HCT116 (cell line): ENCODE measurements at regions not wholly inside any gene's neighbourhood (a gene's known extent, or its start where the extent isn't known, plus 50 kb on each side); places are given as distances from the start of the nearest gene placed in this dataset.
A peak's percentile ranks its signal among the peaks of the same experiment; 100 is the strongest.

ENCODE experiments used
- ATAC-seq: fragments of 200-7000 bp; cut with Tn5 transposase; 2 replicates; pipeline ENCODE4 v1.9.1; 2020; ENCODE audit warnings: mild to moderate bottlenecking, moderate library complexity
- BruUV-seq: library from RNA; stranded (reverse); fragments of 400-500 nt; replicated peaks from 2 replicates; lab custom pipeline; 2021; lab: Mats Ljungman, UMichigan
- CTCF ChIA-PET: fragments of 300-600 bp; sonication (Branson Sonifier 250); formaldehyde crosslinking; loops from one replicate; lab custom pipeline; 2021; ENCODE audit warnings: antibody characterized with exemption; lab: Charles Lee
- POLR2A ChIA-PET: fragments of 300-600, 350-600 bp; sonication (Branson Sonifier 250); formaldehyde crosslinking; loops from one replicate; lab custom pipeline; 2021; ENCODE audit warnings: antibody characterized with exemption; lab: Charles Lee
- RAD21 ChIA-PET, 2 experiments: fragments of 300-600 bp; sonication (Branson Sonifier 250); formaldehyde crosslinking; loops; one replicate each; lab custom pipeline; 2023; ENCODE audit warnings: low total read pairs in 2 of 2; ENCODE audit not compliant: uncharacterized antibody in 2 of 2, unreplicated experiment in 2 of 2, low non-redundant PET in 1 of 2; lab: Charles Lee
- DNase-seq: peaks from one replicate; pipeline ENCODE4 v3.0.0-alpha.2; 2010; ENCODE audit warnings: low read depth, low spot score
- H2AFZ ChIP-seq: fragments of 200-600 bp; shearing (Covaris generic), sonication (generic); 2 replicates; pipeline ENCODE4 v1.6.1; 2017; ENCODE audit warnings: low read depth, mixed run types, mixed read lengths, antibody characterized with exemption, low read length; ENCODE audit not compliant: poor library complexity, severe bottlenecking
- H3K27ac ChIP-seq: 2 replicates; pipeline ENCODE4 v1.5.1; 2012; ENCODE audit warnings: low read depth, low read length
- H3K27me3 ChIP-seq: fragments of 200-600 bp; sonication (generic); 2 replicates; pipeline ENCODE4 v1.6.1; 2016; ENCODE audit warnings: mixed run types, low read length, mixed read lengths; ENCODE audit not compliant: insufficient read depth
- H3K36me3 ChIP-seq, 2 experiments: fragments of 200-500 bp in 1 of 2; fragments of 200-600 bp in 1 of 2; sonication (Bioruptor generic) in 1 of 2; sonication (generic) in 1 of 2; 2 replicates each; pipeline versions ENCODE4 v1.5.1 to v1.6.1; 2014 to 2016; ENCODE audit warnings: low read length in 2 of 2, inconsistent platforms in 1 of 2, mixed read lengths in 1 of 2, mixed run types in 1 of 2; ENCODE audit not compliant: insufficient read depth in 2 of 2, control insufficient read depth in 1 of 2
- H3K4me1 ChIP-seq, 2 experiments: fragments of 200-600 bp in 1 of 2; sonication (generic) in 1 of 2; 2 replicates each; pipeline versions ENCODE4 v1.5.1 to v1.6.1; 2012 to 2017; ENCODE audit warnings: low read length in 2 of 2, inconsistent platforms in 1 of 2, mild to moderate bottlenecking in 1 of 2, mixed read lengths in 1 of 2, mixed run types in 1 of 2, moderate library complexity in 1 of 2; ENCODE audit not compliant: insufficient read depth in 2 of 2, control insufficient read depth in 1 of 2
- H3K4me2 ChIP-seq: fragments of 200-600 bp; sonication (generic); 2 replicates; pipeline ENCODE4 v1.6.1; 2017; ENCODE audit warnings: mixed run types, low read length, mixed read lengths
- H3K4me3 ChIP-seq, 2 experiments: fragments of 200-600 bp in 1 of 2; sonication (generic) in 1 of 2; replicated peaks in 1 of 2; 2 replicates each; pipeline ENCODE4 v1.5.1; 2011 to 2016; ENCODE audit warnings: low read length in 2 of 2, control low read depth in 1 of 2, low read depth in 1 of 2, mild to moderate bottlenecking in 1 of 2, mixed read lengths in 1 of 2, mixed run types in 1 of 2
- H3K79me2 ChIP-seq: fragments of 200-600 bp; sonication (generic); 2 replicates; pipeline ENCODE4 v1.6.1; 2017; ENCODE audit warnings: mild to moderate bottlenecking, mixed run types, low read length, moderate library complexity, mixed read lengths; ENCODE audit not compliant: insufficient read depth
- H3K9ac ChIP-seq: fragments of 200-600 bp; sonication (generic); 2 replicates; pipeline ENCODE4 v1.6.1; 2016; ENCODE audit warnings: low read length, mixed read lengths
- H3K9me2 ChIP-seq: fragments of 200-600 bp; sonication (generic), shearing (Covaris generic); 2 replicates; pipeline ENCODE4 v1.6.1; 2017; ENCODE audit warnings: mixed run types, mild to moderate bottlenecking, moderate library complexity; ENCODE audit not compliant: insufficient read depth
- H3K9me3 ChIP-seq, 2 experiments: fragments of 200-500 bp in 1 of 2; fragments of 200-600 bp in 1 of 2; sonication (Bioruptor generic) in 1 of 2; sonication (generic) in 1 of 2; 2 replicates each; pipeline ENCODE4 v1.6.1; 2014 to 2017; ENCODE audit warnings: low read length in 2 of 2, mixed read lengths in 2 of 2, inconsistent platforms in 1 of 2, low read depth in 1 of 2, mild to moderate bottlenecking in 1 of 2, mixed run types in 1 of 2, moderate library complexity in 1 of 2; ENCODE audit not compliant: control insufficient read depth in 1 of 2, insufficient read depth in 1 of 2
- H4K20me1 ChIP-seq: fragments of 200-600 bp; sonication (generic), shearing (Covaris generic); 2 replicates; pipeline ENCODE4 v1.6.1; 2017; ENCODE audit warnings: mixed run types, mild to moderate bottlenecking, moderate library complexity; ENCODE audit not compliant: insufficient read depth
- CTCF ChIP-seq, 3 experiments: fragments of 200-600 bp in 1 of 3; sonication (generic) in 1 of 3; IDR thresholded peaks in 2 of 3; conservative IDR thresholded peaks in 1 of 3; 2 replicates each; pipeline ENCODE4 v1.5.1; 2012 to 2017; ENCODE audit warnings: low read depth in 2 of 3, low read length in 2 of 3, antibody characterized with exemption in 1 of 3, borderline replicate concordance in 1 of 3, control low read depth in 1 of 3, mild to moderate bottlenecking in 1 of 3, mixed read lengths in 1 of 3, mixed run types in 1 of 3, moderate library complexity in 1 of 3; ENCODE audit not compliant: insufficient read depth in 1 of 3
- EGR1 ChIP-seq: IDR thresholded peaks from 2 replicates; pipeline ENCODE4 v1.6.1; 2012; ENCODE audit warnings: low read depth
- ELF1 ChIP-seq: IDR thresholded peaks from 2 replicates; pipeline ENCODE4 v1.6.1; 2012; ENCODE audit warnings: low read depth, borderline replicate concordance
- EZH2 ChIP-seq: fragments of 200-600 bp; sonication (generic); IDR thresholded peaks from 2 replicates; pipeline ENCODE4 v1.6.1; 2017; ENCODE audit warnings: antibody characterized with exemption, mixed run types
- EZH2phosphoT487 ChIP-seq: fragments of 200-600 bp; IDR thresholded peaks from 2 replicates; pipeline ENCODE4 v1.6.1; 2018; ENCODE audit warnings: antibody characterized with exemption, borderline replicate concordance
- JUND ChIP-seq: IDR thresholded peaks from 2 replicates; pipeline ENCODE4 v1.6.1; 2012
- MAX ChIP-seq: IDR thresholded peaks from 2 replicates; pipeline ENCODE4 v1.6.1; 2012
- POLR2A ChIP-seq: IDR thresholded peaks from 2 replicates; pipeline ENCODE4 v1.7.0; 2011; ENCODE audit warnings: borderline replicate concordance; ENCODE audit not compliant: insufficient read depth, insufficient read length; ENCODE audit errors: extremely low read depth
- POLR2AphosphoS5 ChIP-seq: IDR thresholded peaks from 2 replicates; pipeline ENCODE4 v1.6.1; 2011; ENCODE audit warnings: mild to moderate bottlenecking, low read depth, low read length, moderate library complexity
- RAD21 ChIP-seq: IDR thresholded peaks from 2 replicates; pipeline ENCODE4 v1.6.1; 2012; ENCODE audit warnings: low read depth, mild to moderate bottlenecking
- REST ChIP-seq: IDR thresholded peaks from 2 replicates; pipeline ENCODE4 v1.6.1; 2012; ENCODE audit warnings: low read depth
- SIN3A ChIP-seq: IDR thresholded peaks from 2 replicates; pipeline ENCODE4 v1.6.1; 2012; ENCODE audit warnings: low read depth
- SP1 ChIP-seq: IDR thresholded peaks from 2 replicates; pipeline ENCODE4 v1.6.1; 2012; ENCODE audit warnings: low read depth
- TCF7L2 ChIP-seq: IDR thresholded peaks from 2 replicates; pipeline ENCODE4 v1.7.0; 2011; ENCODE audit warnings: borderline replicate concordance, inconsistent platforms; ENCODE audit not compliant: insufficient read depth, insufficient read length; ENCODE audit errors: extremely low read depth
- ZNF274 ChIP-seq: fragments of 200-500 bp; sonication (Bioruptor generic); IDR thresholded peaks from 2 replicates; pipeline ENCODE4 v1.6.1; 2014; ENCODE audit warnings: mild to moderate bottlenecking, low read depth, low read length, inconsistent platforms
- intact Hi-C: fragments of 100-400 bp; cut with micrococcal nuclease; formaldehyde crosslinking; loops from 2 replicates; pipeline ENCODE4 v1.10.0; 2022

GRCh38 chr5:115429345-115429940, 115.1 kb downstream of the FEM1C start:
- no TSS peak for BruUV-seq
- intact Hi-C loops, result no loop called here
- Histone ChIP-seq H3K4me3 (no peak overlapping the region), H3K36me3 (no peaks in the 10 kb centered on the region), H2AFZ (no peak overlapping the region), H3K4me2 (no peak overlapping the region), H3K27me3 (no peaks in the 10 kb centered on the region), H3K9me3 (no peaks in the 10 kb centered on the region), H3K27ac (no peak overlapping the region), H3K9ac (no peak overlapping the region), H4K20me1 (no peaks in the 10 kb centered on the region), H3K4me1 (peaks cover 0 to 22% of the 10 kb centered on the region in 2 experiments; a peak in 2 of 4 replicates), H3K79me2 (no peaks in the 10 kb centered on the region), H3K9me2 (no peaks in the 10 kb centered on the region)
- RAD21 ChIA-PET, result no interaction called here
- POLR2A ChIA-PET, result no interaction called here
- CTCF ChIA-PET, result no interaction called here
- TF ChIP-seq EGR1 (no peak), SIN3A (no peak), REST (no peak), EZH2phosphoT487 (no peak), POLR2A (no peak), RAD21 (no peak), JUND (no peak), TCF7L2 (no peak), ELF1 (no peak), ZNF274 (no peak), MAX (no peak), SP1 (no peak), POLR2AphosphoS5 (no peak), CTCF (IDR thresholded peaks at IDR 0.05 in 2 of 3, conservative IDR thresholded peaks at IDR 0.05 in 1 of 3; ENCODE audit: borderline replicate concordance in 1 of 3, insufficient read depth in 1 of 3, low read depth in 2 of 3, low read length in 2 of 3) (no peak), EZH2 (no peak)
- no peak for DNase-seq
- peak; percentile 49; the same call in 1 of the 2 replicates for ATAC-seq
